HepG2 (cell line): ENCODE measurements at regions not wholly inside any gene's neighbourhood (a gene's known extent, or its start where the extent isn't known, plus 50 kb on each side); places are given as distances from the start of the nearest gene placed in this dataset.

Experiments
- ATAC-seq: fragments of 200-7000 bp; cut with Tn5 transposase; 3 replicates; pipeline ENCODE4 v1.9.1; 2020; ENCODE audit warnings: mild to moderate bottlenecking, moderate library complexity
- BruUV-seq: library from RNA; stranded (reverse); fragments of 400-500 nt; replicated peaks from 2 replicates; lab custom pipeline; 2021; lab: Mats Ljungman, UMichigan
- CTCF ChIA-PET: fragments of 300-600 bp; formaldehyde crosslinking; extraction: SDS; loops from one replicate; lab custom pipeline; 2021; ENCODE audit warnings: low total read pairs, inconsistent platforms, low intra/inter-chr PET ratio; lab: Yijun Ruan, JAX
- POLR2A ChIA-PET: fragments of 350-600 bp; sonication (Branson Sonifier 250); formaldehyde crosslinking; loops from one replicate; lab custom pipeline; 2020; ENCODE audit warnings: antibody characterized with exemption, inconsistent platforms; lab: Yijun Ruan, JAX
- DNase-seq: peaks from one replicate; pipeline ENCODE4 v3.0.0-alpha.2; 2015; ENCODE audit warnings: low spot score
- FAIRE-seq: peaks from 3 replicates; lab custom pipeline; 2011; peaks lifted over from hg19 to GRCh38; lab: Jason Lieb, UNC
- H2AFZ ChIP-seq: one replicate; pipeline ENCODE4 v1.6.1; 2011; ENCODE audit warnings: low read length, inconsistent platforms
- H3K27ac ChIP-seq: fragments of 300-600 bp; 3 replicates; pipeline ENCODE4 v1.8.0; 2011; ENCODE audit warnings: mixed run types, mild to moderate bottlenecking, mixed read lengths, low read length, inconsistent platforms; ENCODE audit not compliant: insufficient read depth; ENCODE audit errors: extremely low read length
- H3K27me3 ChIP-seq, 2 experiments: fragments of 200-600 bp in 1 of 2; 2 replicates in 1 of 2; 3 replicates in 1 of 2; pipeline versions ENCODE4 v1.6.0 to v1.8.0; 2011; ENCODE audit warnings: low read length in 2 of 2, mild to moderate bottlenecking in 2 of 2, moderate library complexity in 2 of 2, inconsistent platforms in 1 of 2; ENCODE audit not compliant: insufficient read depth in 2 of 2, control insufficient read depth in 1 of 2
- H3K36me3 ChIP-seq, 2 experiments: fragments of 200-600 bp in 1 of 2; replicated peaks in 1 of 2; 2 replicates in 1 of 2; 3 replicates in 1 of 2; pipeline versions ENCODE4 v1.5.1 to v1.8.0; 2011; ENCODE audit warnings: low read length in 2 of 2, inconsistent platforms in 1 of 2; ENCODE audit not compliant: insufficient read depth in 2 of 2, control insufficient read depth in 1 of 2
- H3K4me1 ChIP-seq: 2 replicates; pipeline ENCODE4 v1.5.1; 2012; ENCODE audit warnings: low read length, inconsistent platforms; ENCODE audit not compliant: insufficient read depth
- H3K4me2 ChIP-seq: 2 replicates; pipeline ENCODE4 v1.6.0; 2011; ENCODE audit warnings: low read depth, low read length, inconsistent platforms
- H3K4me3 ChIP-seq, 3 experiments: fragments of 200-600 bp in 1 of 3; sonication (generic), shearing (Covaris generic) in 1 of 3; replicated peaks in 1 of 3; 2 replicates each; pipeline ENCODE4 v1.5.1; 2011 to 2016; ENCODE audit warnings: low read length in 3 of 3, inconsistent platforms in 2 of 3, low read depth in 2 of 3, mild to moderate bottlenecking in 2 of 3, control low read depth in 1 of 3, mixed read lengths in 1 of 3; ENCODE audit not compliant: insufficient read depth in 1 of 3
- H3K79me2 ChIP-seq: one replicate; pipeline ENCODE4 v1.6.1; 2011; ENCODE audit warnings: low read length, inconsistent platforms; ENCODE audit not compliant: insufficient read depth
- H3K9ac ChIP-seq: 2 replicates; pipeline ENCODE4 v1.6.0; 2011; ENCODE audit warnings: mild to moderate bottlenecking, low read depth, low read length, inconsistent platforms; ENCODE audit not compliant: insufficient read depth
- H3K9me3 ChIP-seq: 2 replicates; pipeline ENCODE4 v1.5.1; 2012; ENCODE audit warnings: mild to moderate bottlenecking, low read length
- H4K20me1 ChIP-seq: 2 replicates; pipeline ENCODE4 v1.6.0; 2011; ENCODE audit warnings: inconsistent platforms, mild to moderate bottlenecking, low read length, moderate library complexity; ENCODE audit not compliant: insufficient read depth
- FOXA1 ChIP-seq, 2 experiments: fragments of 450-650 bp in 1 of 2; sonication (generic) in 1 of 2; formaldehyde crosslinking in 1 of 2; IDR thresholded peaks; 2 replicates each; pipeline versions ENCODE4 v1.4.0 to v1.6.1; 2016 to 2020; ENCODE audit warnings: missing genetic modification reagents in 1 of 2
- FOXA3 ChIP-seq: IDR thresholded peaks from 2 replicates; pipeline ENCODE4 v1.6.1; 2016; ENCODE audit warnings: missing genetic modification reagents, missing compliant biosample characterization
- ZNF232 ChIP-seq: sonication (generic); formaldehyde crosslinking; IDR thresholded peaks from 2 replicates; pipeline ENCODE4 v1.4.0; 2020; ENCODE audit warnings: missing genetic modification reagents, borderline replicate concordance
- ZNF451 ChIP-seq: sonication (generic); formaldehyde crosslinking; IDR thresholded peaks from 2 replicates; pipeline ENCODE4 v1.5.0; 2020; ENCODE audit warnings: mild to moderate bottlenecking, missing genetic modification reagents
- WGBS: methylation state at CpG from one replicate; pipeline ENCODE4 v1.1.6; 2017; ENCODE audit warnings: low lambda C conversion rate; 5-methylcytosine and 5-hydroxymethylcytosine counted together
- in situ Hi-C: cut with HindIII; loops from 2 replicates; pipeline ENCODE4 v1.10.0; 2017; ENCODE audit warnings: low pct_unique_long_range_greater_than_20kb; ENCODE audit not compliant: extremely low pct_ligation_motif_present
- intact Hi-C: fragments of 100-400 bp; cut with micrococcal nuclease; formaldehyde crosslinking; loops from one replicate; pipeline ENCODE4 v1.10.0; 2022; ENCODE audit not compliant: unreplicated experiment
- TF ChIP-seq, protein P1 (sequence below): sonication (generic); formaldehyde crosslinking; IDR thresholded peaks from 2 replicates; pipeline ENCODE4 v1.8.1; 2022; ENCODE audit warnings: mild to moderate bottlenecking, missing genetic modification reagents
- TF ChIP-seq, protein P2 (sequence below): sonication (generic); IDR thresholded peaks from 2 replicates; pipeline ENCODE4 v1.6.1; 2016; ENCODE audit warnings: low read depth, borderline replicate concordance
- TF ChIP-seq, protein P3 (sequence below), 2 experiments: IDR thresholded peaks; 2 replicates each; pipeline ENCODE4 v1.6.1; 2011 to 2012; ENCODE audit warnings: low read length in 2 of 2, borderline replicate concordance in 1 of 2, low read depth in 1 of 2, mild to moderate bottlenecking in 1 of 2, moderate library complexity in 1 of 2

DNA sequence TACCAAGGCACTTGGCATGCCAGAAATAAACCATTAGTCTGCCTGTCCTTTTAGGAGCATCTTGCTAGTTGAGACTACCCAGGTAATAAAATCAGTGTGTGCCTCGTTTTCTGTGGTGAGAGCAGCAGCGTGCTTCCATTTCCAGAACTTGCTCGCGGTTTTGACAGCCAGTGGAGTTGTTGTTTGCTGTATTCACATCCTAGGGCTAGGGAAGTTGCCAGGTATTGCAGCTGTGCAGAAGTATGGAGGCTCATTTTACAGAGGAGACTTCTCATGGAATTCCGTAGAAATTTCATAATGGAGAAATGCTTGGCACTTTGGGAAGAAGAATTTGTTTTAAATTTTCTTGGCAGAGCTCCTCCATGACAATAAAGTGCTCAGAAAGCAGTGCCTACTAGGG is 1355.1 kb upstream of the ZEB2 start:
- DNase-seq = no peak
- no peaks in the 10 kb centered on the region for H3K36me3 ChIP-seq
- H3K9me3 ChIP-seq = no peaks in the 10 kb centered on the region
- intact Hi-C loops = no loop called here
- H4K20me1 ChIP-seq = no peaks in the 10 kb centered on the region
- TF ChIP-seq, protein P1, sequence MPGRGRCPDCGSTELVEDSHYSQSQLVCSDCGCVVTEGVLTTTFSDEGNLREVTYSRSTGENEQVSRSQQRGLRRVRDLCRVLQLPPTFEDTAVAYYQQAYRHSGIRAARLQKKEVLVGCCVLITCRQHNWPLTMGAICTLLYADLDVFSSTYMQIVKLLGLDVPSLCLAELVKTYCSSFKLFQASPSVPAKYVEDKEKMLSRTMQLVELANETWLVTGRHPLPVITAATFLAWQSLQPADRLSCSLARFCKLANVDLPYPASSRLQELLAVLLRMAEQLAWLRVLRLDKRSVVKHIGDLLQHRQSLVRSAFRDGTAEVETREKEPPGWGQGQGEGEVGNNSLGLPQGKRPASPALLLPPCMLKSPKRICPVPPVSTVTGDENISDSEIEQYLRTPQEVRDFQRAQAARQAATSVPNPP (CRISPR knock-in tag) = 0 out of 2 replicates have a peak, but pooled peaks have one; percentile 19
- no peak for TF ChIP-seq ZNF451
- TF ChIP-seq, all 625 proteins: peak for 1
- no peak overlapping the region for H3K4me2 ChIP-seq
- ChIA-PET POLR2A (no interaction called here), CTCF (no interaction called here)
- ATAC-seq (no peak), FAIRE-seq (no peak)
- H3K79me2 ChIP-seq = no peaks in the 10 kb centered on the region
- in situ Hi-C loops = no loop called here
- H3K27me3 ChIP-seq = 0 out of 5 replicates have a peak, but pooled peaks cover 0 to 3% of the 10 kb centered on the region in 2 experiments
- WGBS = 40% methylated on average over 5 of the region's 5 CpGs
- H3K4me3 ChIP-seq = no peak overlapping the region
- no peak overlapping the region for H3K27ac ChIP-seq
- H3K4me1 ChIP-seq = 0 out of 2 replicates have a peak, but pooled peaks cover 6% of the 10 kb centered on the region
- no peak overlapping the region for H2AFZ ChIP-seq
- H3K9ac ChIP-seq = no peak overlapping the region
- no TSS peak for BruUV-seq

DNA sequence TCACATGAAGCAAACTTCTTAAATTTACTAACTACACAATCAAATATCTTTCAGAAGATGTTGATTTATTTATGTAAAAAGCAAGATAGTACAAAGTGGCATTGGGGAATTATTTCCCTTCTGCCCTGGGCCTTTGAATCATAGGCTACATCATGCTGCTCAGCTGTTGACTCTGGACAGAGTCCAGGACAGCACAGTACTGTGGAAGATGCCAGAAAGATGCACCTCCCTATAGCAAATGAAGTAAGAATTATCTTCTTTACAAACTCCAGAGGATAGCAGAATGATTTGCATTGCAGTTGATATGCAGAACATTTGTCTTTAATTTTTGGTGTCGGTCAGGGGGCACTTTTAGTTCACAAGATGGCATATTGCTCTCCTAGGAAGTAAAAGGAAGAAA is 1354.5 kb upstream of the ZEB2 start:
- H3K79me2 ChIP-seq = no peaks in the 10 kb centered on the region
- H3K9ac ChIP-seq = no peak overlapping the region
- H3K36me3 ChIP-seq = no peaks in the 10 kb centered on the region
- no peak for FAIRE-seq
- 0 out of 5 replicates have a peak, but pooled peaks cover 0 to 3% of the 10 kb centered on the region in 2 experiments for H3K27me3 ChIP-seq
- no peak for DNase-seq
- no peaks in the 10 kb centered on the region for H3K9me3 ChIP-seq
- in situ Hi-C loops (no loop called here), intact Hi-C loops (no loop called here)
- H3K4me3 ChIP-seq = no peak overlapping the region
- no peak overlapping the region for H3K27ac ChIP-seq
- POLR2A ChIA-PET = no interaction called here
- ATAC-seq = peak; percentile 55; the same call in 2 of the 3 replicates
- WGBS = 63% methylated on average over 1 of the region's 1 CpG
- H3K4me2 ChIP-seq = no peak overlapping the region
- TF ChIP-seq FOXA1 (IDR thresholded peaks at IDR 0.05) = no peak
- 0 out of 2 replicates have a peak, but pooled peaks have one; percentile 20 for TF ChIP-seq FOXA1 (CRISPR knock-in tag; IDR thresholded peaks at IDR 0.05)
- TF ChIP-seq, protein P2, sequence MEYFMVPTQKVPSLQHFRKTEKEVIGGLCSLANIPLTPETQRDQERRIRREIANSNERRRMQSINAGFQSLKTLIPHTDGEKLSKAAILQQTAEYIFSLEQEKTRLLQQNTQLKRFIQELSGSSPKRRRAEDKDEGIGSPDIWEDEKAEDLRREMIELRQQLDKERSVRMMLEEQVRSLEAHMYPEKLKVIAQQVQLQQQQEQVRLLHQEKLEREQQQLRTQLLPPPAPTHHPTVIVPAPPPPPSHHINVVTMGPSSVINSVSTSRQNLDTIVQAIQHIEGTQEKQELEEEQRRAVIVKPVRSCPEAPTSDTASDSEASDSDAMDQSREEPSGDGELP = peak; percentile 32; the same call in 1 of the 2 replicates
- no peak for TF ChIP-seq ZNF232 (CRISPR knock-in tag)
- 0 out of 2 replicates have a peak, but pooled peaks have one; percentile 29 for TF ChIP-seq FOXA3
- TF ChIP-seq, protein P3, sequence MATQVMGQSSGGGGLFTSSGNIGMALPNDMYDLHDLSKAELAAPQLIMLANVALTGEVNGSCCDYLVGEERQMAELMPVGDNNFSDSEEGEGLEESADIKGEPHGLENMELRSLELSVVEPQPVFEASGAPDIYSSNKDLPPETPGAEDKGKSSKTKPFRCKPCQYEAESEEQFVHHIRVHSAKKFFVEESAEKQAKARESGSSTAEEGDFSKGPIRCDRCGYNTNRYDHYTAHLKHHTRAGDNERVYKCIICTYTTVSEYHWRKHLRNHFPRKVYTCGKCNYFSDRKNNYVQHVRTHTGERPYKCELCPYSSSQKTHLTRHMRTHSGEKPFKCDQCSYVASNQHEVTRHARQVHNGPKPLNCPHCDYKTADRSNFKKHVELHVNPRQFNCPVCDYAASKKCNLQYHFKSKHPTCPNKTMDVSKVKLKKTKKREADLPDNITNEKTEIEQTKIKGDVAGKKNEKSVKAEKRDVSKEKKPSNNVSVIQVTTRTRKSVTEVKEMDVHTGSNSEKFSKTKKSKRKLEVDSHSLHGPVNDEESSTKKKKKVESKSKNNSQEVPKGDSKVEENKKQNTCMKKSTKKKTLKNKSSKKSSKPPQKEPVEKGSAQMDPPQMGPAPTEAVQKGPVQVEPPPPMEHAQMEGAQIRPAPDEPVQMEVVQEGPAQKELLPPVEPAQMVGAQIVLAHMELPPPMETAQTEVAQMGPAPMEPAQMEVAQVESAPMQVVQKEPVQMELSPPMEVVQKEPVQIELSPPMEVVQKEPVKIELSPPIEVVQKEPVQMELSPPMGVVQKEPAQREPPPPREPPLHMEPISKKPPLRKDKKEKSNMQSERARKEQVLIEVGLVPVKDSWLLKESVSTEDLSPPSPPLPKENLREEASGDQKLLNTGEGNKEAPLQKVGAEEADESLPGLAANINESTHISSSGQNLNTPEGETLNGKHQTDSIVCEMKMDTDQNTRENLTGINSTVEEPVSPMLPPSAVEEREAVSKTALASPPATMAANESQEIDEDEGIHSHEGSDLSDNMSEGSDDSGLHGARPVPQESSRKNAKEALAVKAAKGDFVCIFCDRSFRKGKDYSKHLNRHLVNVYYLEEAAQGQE (IDR thresholded peaks at IDR 0.05; ENCODE audit: borderline replicate concordance in 1 of 2, low read depth in 1 of 2, low read length in 2 of 2) = peak in 1 of 2 experiments; percentile 62; a peak in 2 of 4 replicates
- H4K20me1 ChIP-seq = no peaks in the 10 kb centered on the region
- no TSS peak for BruUV-seq
- CTCF ChIA-PET = no interaction called here
- 0 out of 2 replicates have a peak, but pooled peaks cover 6% of the 10 kb centered on the region for H3K4me1 ChIP-seq
- H2AFZ ChIP-seq = no peak overlapping the region
